MG63 (cell line): ENCODE measurements at regions not wholly inside any gene's neighbourhood (a gene's known extent, or its start where the extent isn't known, plus 50 kb on each side); places are given as distances from the start of the nearest gene placed in this dataset.

Experiments
- DNase-seq: peaks from one replicate; pipeline ENCODE4 v3.0.0-alpha.2; 2020
- H3K27me3 ChIP-seq: fragments of 250-450 bp; sonication (Bioruptor Pico); 2 replicates; pipeline ENCODE4 v1.5.1; 2020; ENCODE audit warnings: mild to moderate bottlenecking, moderate library complexity
- H3K36me3 ChIP-seq: fragments of 250-450 bp; sonication (Bioruptor Pico); 2 replicates; pipeline ENCODE4 v1.5.1; 2020; ENCODE audit warnings: mild to moderate bottlenecking, moderate library complexity
- H3K4me3 ChIP-seq: fragments of 250-450 bp; sonication (Bioruptor Pico); 2 replicates; pipeline ENCODE4 v1.5.1; 2020; ENCODE audit warnings: mild to moderate bottlenecking, moderate library complexity
- H3K9me3 ChIP-seq: fragments of 250-450 bp; sonication (Bioruptor Pico); 2 replicates; pipeline ENCODE4 v1.5.1; 2020; ENCODE audit warnings: mild to moderate bottlenecking, moderate library complexity

- no peak overlapping the region for H3K4me3 ChIP-seq
- DNase-seq: no peak
- H3K9me3 ChIP-seq: no peaks in the 10 kb centered on the region
- no peaks in the 10 kb centered on the region for H3K36me3 ChIP-seq
- no peaks in the 10 kb centered on the region for H3K27me3 ChIP-seq
Measured at GRCh38 chr3:178386880-178387279, 149.4 kb upstream of the KCNMB2 start.

- no peaks in the 10 kb centered on the region for H3K36me3 ChIP-seq
- no peak overlapping the region for H3K4me3 ChIP-seq
- DNase-seq: no peak
- H3K9me3 ChIP-seq: no peaks in the 10 kb centered on the region
- H3K27me3 ChIP-seq: no peaks in the 10 kb centered on the region
Measured at GRCh38 chr3:178388473-178388872, 147.8 kb upstream of the KCNMB2 start.

GRCh38 chr3:178389258-178389657 is 147.0 kb upstream of the KCNMB2 start:
- Histone ChIP-seq H3K9me3 (no peaks in the 10 kb centered on the region), H3K4me3 (no peak overlapping the region), H3K27me3 (no peaks in the 10 kb centered on the region), H3K36me3 (no peaks in the 10 kb centered on the region)
- DNase-seq: no peak

- H3K9me3 ChIP-seq: peaks cover 5% of the 10 kb centered on the region
- H3K4me3 ChIP-seq: no peak overlapping the region
- no peaks in the 10 kb centered on the region for H3K36me3 ChIP-seq
- peak; percentile 69 for DNase-seq
- no peaks in the 10 kb centered on the region for H3K27me3 ChIP-seq
Measured at GRCh38 chr3:178392511-178392926, 143.7 kb upstream of the KCNMB2 start.

GRCh38 chr3:178393146-178393545 is 143.1 kb upstream of the KCNMB2 start:
- no peak overlapping the region for H3K4me3 ChIP-seq
- H3K9me3 ChIP-seq: peaks cover 12% of the 10 kb centered on the region
- H3K27me3 ChIP-seq: no peaks in the 10 kb centered on the region
- no peaks in the 10 kb centered on the region for H3K36me3 ChIP-seq
- DNase-seq: no peak

GRCh38 chr3:178393824-178394223 is 142.4 kb upstream of the KCNMB2 start:
- H3K4me3 ChIP-seq: no peak overlapping the region
- H3K36me3 ChIP-seq: no peaks in the 10 kb centered on the region
- H3K27me3 ChIP-seq: no peaks in the 10 kb centered on the region
- DNase-seq: no peak
- peaks cover 18% of the 10 kb centered on the region for H3K9me3 ChIP-seq

- H3K27me3 ChIP-seq: no peaks in the 10 kb centered on the region
- peaks cover 21% of the 10 kb centered on the region for H3K9me3 ChIP-seq
- H3K4me3 ChIP-seq: no peak overlapping the region
- no peak for DNase-seq
- H3K36me3 ChIP-seq: no peaks in the 10 kb centered on the region
Measured at GRCh38 chr3:178396318-178396717, 139.9 kb upstream of the KCNMB2 start.

GRCh38 chr3:178397202-178397601 is 139.0 kb upstream of the KCNMB2 start:
- peaks cover 21% of the 10 kb centered on the region for H3K9me3 ChIP-seq
- no peak for DNase-seq
- H3K27me3 ChIP-seq: no peaks in the 10 kb centered on the region
- no peaks in the 10 kb centered on the region for H3K36me3 ChIP-seq
- no peak overlapping the region for H3K4me3 ChIP-seq

- no peak for DNase-seq
- Histone ChIP-seq H3K36me3 (no peaks in the 10 kb centered on the region), H3K27me3 (no peaks in the 10 kb centered on the region), H3K4me3 (no peak overlapping the region), H3K9me3 (peaks cover 21% of the 10 kb centered on the region)
Measured at GRCh38 chr3:178397836-178398235, 138.4 kb upstream of the KCNMB2 start.

- no peaks in the 10 kb centered on the region for H3K27me3 ChIP-seq
- DNase-seq: no peak
- no peaks in the 10 kb centered on the region for H3K36me3 ChIP-seq
- no peaks in the 10 kb centered on the region for H3K9me3 ChIP-seq
- no peak overlapping the region for H3K4me3 ChIP-seq
Measured at GRCh38 chr3:178404961-178405360, 131.3 kb upstream of the KCNMB2 start.

- no peaks in the 10 kb centered on the region for H3K36me3 ChIP-seq
- no peaks in the 10 kb centered on the region for H3K27me3 ChIP-seq
- H3K9me3 ChIP-seq: no peaks in the 10 kb centered on the region
- no peak for DNase-seq
- no peak overlapping the region for H3K4me3 ChIP-seq
Measured at GRCh38 chr3:178405531-178405930, 130.7 kb upstream of the KCNMB2 start.

- Histone ChIP-seq H3K36me3 (no peaks in the 10 kb centered on the region), H3K9me3 (no peaks in the 10 kb centered on the region), H3K27me3 (no peaks in the 10 kb centered on the region), H3K4me3 (no peak overlapping the region)
- DNase-seq: no peak
Measured at GRCh38 chr3:178406206-178406605, 130.0 kb upstream of the KCNMB2 start.

- H3K9me3 ChIP-seq: no peaks in the 10 kb centered on the region
- H3K36me3 ChIP-seq: no peaks in the 10 kb centered on the region
- no peak overlapping the region for H3K4me3 ChIP-seq
- DNase-seq: no peak
- no peaks in the 10 kb centered on the region for H3K27me3 ChIP-seq
Measured at GRCh38 chr3:178415384-178415783, 120.9 kb upstream of the KCNMB2 start.

- no peak for DNase-seq
- Histone ChIP-seq H3K27me3 (no peaks in the 10 kb centered on the region), H3K4me3 (no peak overlapping the region), H3K9me3 (no peaks in the 10 kb centered on the region), H3K36me3 (no peaks in the 10 kb centered on the region)
Measured at GRCh38 chr3:178417736-178418135, 118.5 kb upstream of the KCNMB2 start.

GRCh38 chr3:178419071-178419470 is 117.2 kb upstream of the KCNMB2 start:
- DNase-seq: no peak

GRCh38 chr3:178420033-178420432 is 116.2 kb upstream of the KCNMB2 start:
- H3K9me3 ChIP-seq: no peaks in the 10 kb centered on the region
- H3K27me3 ChIP-seq: no peaks in the 10 kb centered on the region
- no peak for DNase-seq
- H3K36me3 ChIP-seq: no peaks in the 10 kb centered on the region
- H3K4me3 ChIP-seq: no peak overlapping the region

More at GRCh38 chr3:178419071-178419470, 117.2 kb upstream of the KCNMB2 start:
- Histone ChIP-seq H3K27me3 (no peaks in the 10 kb centered on the region), H3K9me3 (no peaks in the 10 kb centered on the region), H3K4me3 (no peak overlapping the region), H3K36me3 (no peaks in the 10 kb centered on the region)

- no peak overlapping the region for H3K4me3 ChIP-seq
- H3K9me3 ChIP-seq: no peaks in the 10 kb centered on the region
- no peaks in the 10 kb centered on the region for H3K36me3 ChIP-seq
- no peak for DNase-seq
- no peaks in the 10 kb centered on the region for H3K27me3 ChIP-seq
Measured at GRCh38 chr3:178421069-178421468, 115.2 kb upstream of the KCNMB2 start.

GRCh38 chr3:178422406-178422805 is 113.8 kb upstream of the KCNMB2 start:
- H3K27me3 ChIP-seq: no peaks in the 10 kb centered on the region
- H3K4me3 ChIP-seq: no peak overlapping the region
- no peaks in the 10 kb centered on the region for H3K9me3 ChIP-seq
- no peaks in the 10 kb centered on the region for H3K36me3 ChIP-seq
- DNase-seq: no peak

GRCh38 chr3:178428037-178428436 is 108.2 kb upstream of the KCNMB2 start:
- H3K27me3 ChIP-seq: no peaks in the 10 kb centered on the region
- H3K36me3 ChIP-seq: no peaks in the 10 kb centered on the region
- H3K9me3 ChIP-seq: no peaks in the 10 kb centered on the region
- H3K4me3 ChIP-seq: no peak overlapping the region
- DNase-seq: no peak
